PC-9 (cell line): ENCODE measurements at regions not wholly inside any gene's neighbourhood (a gene's known extent, or its start where the extent isn't known, plus 50 kb on each side); places are given as distances from the start of the nearest gene placed in this dataset.

Experiments
- BruUV-seq: library from RNA; stranded (reverse); fragments of 400-500 nt; replicated peaks from 2 replicates; lab custom pipeline; 2021; lab: Mats Ljungman, UMichigan
- CTCF ChIA-PET: fragments of 300-600 bp; sonication (Branson Sonifier 250); formaldehyde crosslinking; loops from one replicate; lab custom pipeline; 2022; ENCODE audit warnings: antibody characterized with exemption; lab: Charles Lee
- POLR2A ChIA-PET: fragments of 300-600 bp; sonication (Branson Sonifier 250); formaldehyde crosslinking; loops from one replicate; lab custom pipeline; 2022; ENCODE audit warnings: antibody characterized with exemption; ENCODE audit not compliant: unreplicated experiment; lab: Charles Lee
- DNase-seq, 2 experiments: peaks; one replicate each; pipeline versions ENCODE4 v3.0.0 to v3.0.0-alpha.2; 2015 to 2022; ENCODE audit warnings: mixed read lengths in 1 of 2
- H2AFZ ChIP-seq: fragments of 200-600 bp; sonication (generic); 2 replicates; pipeline ENCODE4 v1.8.1; 2017; ENCODE audit warnings: antibody characterized with exemption
- H3F3A ChIP-seq: fragments of 200-600 bp; sonication (generic); 2 replicates; pipeline ENCODE4 v1.8.1; 2017; ENCODE audit warnings: antibody characterized with exemption, mild to moderate bottlenecking, low read depth; ENCODE audit not compliant: insufficient read depth
- H3K27ac ChIP-seq: fragments of 200-600 bp; sonication (generic); 2 replicates; pipeline ENCODE4 v1.6.1; 2016; ENCODE audit warnings: mixed run types
- H3K27me3 ChIP-seq: fragments of 200-600 bp; sonication (generic); 2 replicates; pipeline ENCODE4 v1.6.1; 2016; ENCODE audit warnings: low read depth, mixed run types; ENCODE audit not compliant: insufficient read depth
- H3K36me3 ChIP-seq: fragments of 200-600 bp; sonication (generic); 2 replicates; pipeline ENCODE4 v1.6.1; 2016; ENCODE audit warnings: low read depth, mixed run types
- H3K4me1 ChIP-seq: fragments of 200-600 bp; sonication (generic); replicated peaks from 2 replicates; pipeline ENCODE4 v1.6.1; 2016; ENCODE audit warnings: mixed run types; ENCODE audit not compliant: insufficient read depth
- H3K4me2 ChIP-seq: fragments of 200-600 bp; sonication (generic); 2 replicates; pipeline ENCODE4 v1.6.1; 2017; ENCODE audit warnings: mixed run types
- H3K4me3 ChIP-seq: fragments of 200-600 bp; sonication (generic); 2 replicates; pipeline ENCODE4 v1.6.1; 2016; ENCODE audit warnings: mixed run types
- H3K79me2 ChIP-seq: fragments of 200-600 bp; sonication (generic); 2 replicates; pipeline ENCODE4 v1.6.1; 2017; ENCODE audit warnings: low read depth, mixed run types
- H3K9me2 ChIP-seq: fragments of 200-600 bp; sonication (generic); 2 replicates; pipeline ENCODE4 v1.8.1; 2017; ENCODE audit warnings: mild to moderate bottlenecking; ENCODE audit not compliant: insufficient read depth
- H3K9me3 ChIP-seq: fragments of 200-600 bp; sonication (generic); 2 replicates; pipeline ENCODE4 v1.8.1; 2016; ENCODE audit warnings: low read depth; ENCODE audit not compliant: insufficient read depth
- H4K20me1 ChIP-seq: fragments of 200-600 bp; sonication (generic); 2 replicates; pipeline ENCODE4 v1.8.1; 2017; ENCODE audit not compliant: insufficient read depth
- EZH2 ChIP-seq: fragments of 200-600 bp; sonication (generic); IDR thresholded peaks from 2 replicates; pipeline ENCODE4 v1.8.0; 2017; ENCODE audit warnings: antibody characterized with exemption, low read depth
- intact Hi-C: fragments of 100-400 bp; cut with micrococcal nuclease; formaldehyde crosslinking; loops from one replicate; pipeline ENCODE4 v1.10.0; 2022; ENCODE audit not compliant: unreplicated experiment
- TF ChIP-seq, protein P1 (sequence below): fragments of 200-600 bp; sonication (generic); conservative IDR thresholded peaks from 2 replicates; pipeline ENCODE4 v1.6.1; 2017; ENCODE audit warnings: mixed run types, antibody characterized with exemption, mild to moderate bottlenecking, moderate library complexity

DNA sequence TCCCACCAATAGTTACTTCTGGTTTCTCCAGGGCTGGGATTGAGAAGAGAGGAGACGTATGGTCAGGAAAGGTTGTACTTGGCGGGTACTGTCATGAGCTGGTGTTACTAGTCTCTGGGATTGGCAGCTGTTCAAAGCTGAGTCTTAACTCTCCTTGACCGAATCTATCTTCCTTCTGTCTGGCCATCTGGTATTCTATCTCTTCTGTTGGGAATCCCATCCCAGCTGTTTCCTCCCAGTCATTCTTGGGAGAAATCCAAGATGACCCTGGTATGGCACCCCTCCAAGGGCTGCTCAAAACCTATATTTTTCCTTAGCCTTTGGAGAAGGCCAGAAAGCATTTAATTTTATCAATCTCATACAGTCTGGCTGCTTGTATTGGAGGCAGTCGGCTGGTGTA lies 287.0 kb upstream of the CHD6 start:
- H4K20me1 ChIP-seq = no peaks in the 10 kb centered on the region
- intact Hi-C loops = no loop called here
- DNase-seq = no peak
- no peak overlapping the region for H3K27ac ChIP-seq
- no peaks in the 10 kb centered on the region for H3K36me3 ChIP-seq
- no peak overlapping the region for H3K4me3 ChIP-seq
- ChIA-PET CTCF (no interaction called here), POLR2A (no interaction called here)
- H3K4me2 ChIP-seq = no peak overlapping the region
- H3F3A ChIP-seq = no peaks in the 10 kb centered on the region
- no peaks in the 10 kb centered on the region for H3K79me2 ChIP-seq
- 0 out of 2 replicates have a peak, but pooled peaks cover 8% of the 10 kb centered on the region for H3K27me3 ChIP-seq
- no TSS peak for BruUV-seq
- no peaks in the 10 kb centered on the region for H3K9me2 ChIP-seq
- no peaks in the 10 kb centered on the region for H3K4me1 ChIP-seq
- TF ChIP-seq, protein P1, sequence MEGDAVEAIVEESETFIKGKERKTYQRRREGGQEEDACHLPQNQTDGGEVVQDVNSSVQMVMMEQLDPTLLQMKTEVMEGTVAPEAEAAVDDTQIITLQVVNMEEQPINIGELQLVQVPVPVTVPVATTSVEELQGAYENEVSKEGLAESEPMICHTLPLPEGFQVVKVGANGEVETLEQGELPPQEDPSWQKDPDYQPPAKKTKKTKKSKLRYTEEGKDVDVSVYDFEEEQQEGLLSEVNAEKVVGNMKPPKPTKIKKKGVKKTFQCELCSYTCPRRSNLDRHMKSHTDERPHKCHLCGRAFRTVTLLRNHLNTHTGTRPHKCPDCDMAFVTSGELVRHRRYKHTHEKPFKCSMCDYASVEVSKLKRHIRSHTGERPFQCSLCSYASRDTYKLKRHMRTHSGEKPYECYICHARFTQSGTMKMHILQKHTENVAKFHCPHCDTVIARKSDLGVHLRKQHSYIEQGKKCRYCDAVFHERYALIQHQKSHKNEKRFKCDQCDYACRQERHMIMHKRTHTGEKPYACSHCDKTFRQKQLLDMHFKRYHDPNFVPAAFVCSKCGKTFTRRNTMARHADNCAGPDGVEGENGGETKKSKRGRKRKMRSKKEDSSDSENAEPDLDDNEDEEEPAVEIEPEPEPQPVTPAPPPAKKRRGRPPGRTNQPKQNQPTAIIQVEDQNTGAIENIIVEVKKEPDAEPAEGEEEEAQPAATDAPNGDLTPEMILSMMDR = no peak
- no peak for TF ChIP-seq EZH2
- H3K9me3 ChIP-seq = no peaks in the 10 kb centered on the region
- H2AFZ ChIP-seq = no peak overlapping the region

DNA sequence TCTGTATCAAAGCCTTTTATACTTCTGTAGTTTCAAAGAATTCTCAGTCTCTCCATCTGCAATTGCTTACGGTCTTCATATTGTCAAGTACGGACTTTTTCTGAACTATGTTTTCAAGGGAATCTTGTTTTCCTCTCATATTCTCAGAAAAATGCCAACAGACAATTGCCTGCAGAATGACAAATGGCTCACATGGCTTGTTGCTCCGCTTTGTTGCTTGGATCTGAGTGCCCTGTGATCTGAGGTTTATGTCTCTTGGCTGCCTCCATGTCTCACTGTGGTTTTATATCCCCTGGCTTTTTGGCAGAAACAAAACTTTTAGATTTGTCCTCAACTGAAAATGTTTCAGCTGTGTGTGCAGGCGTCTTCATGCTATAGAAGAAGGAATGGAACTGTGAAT lies 285.4 kb upstream of the CHD6 start:
- BruUV-seq = no TSS peak
- no peaks in the 10 kb centered on the region for H3K4me1 ChIP-seq
- DNase-seq = no peak
- no peak overlapping the region for H2AFZ ChIP-seq
- no peak overlapping the region for H3K27ac ChIP-seq
- H3K79me2 ChIP-seq = no peaks in the 10 kb centered on the region
- no peaks in the 10 kb centered on the region; the same call in 1 of the 2 replicates for H3K9me2 ChIP-seq
- TF ChIP-seq, protein P1 = no peak
- TF ChIP-seq EZH2 = no peak
- ChIA-PET POLR2A (no interaction called here), CTCF (no interaction called here)
- H3F3A ChIP-seq = no peaks in the 10 kb centered on the region
- H3K9me3 ChIP-seq = no peaks in the 10 kb centered on the region
- H3K4me2 ChIP-seq = no peak overlapping the region
- intact Hi-C loops = no loop called here
- H3K36me3 ChIP-seq = no peaks in the 10 kb centered on the region
- no peaks in the 10 kb centered on the region for H4K20me1 ChIP-seq
- H3K27me3 ChIP-seq = 0 out of 2 replicates have a peak, but pooled peaks cover 16% of the 10 kb centered on the region
- H3K4me3 ChIP-seq = no peak overlapping the region

DNA sequence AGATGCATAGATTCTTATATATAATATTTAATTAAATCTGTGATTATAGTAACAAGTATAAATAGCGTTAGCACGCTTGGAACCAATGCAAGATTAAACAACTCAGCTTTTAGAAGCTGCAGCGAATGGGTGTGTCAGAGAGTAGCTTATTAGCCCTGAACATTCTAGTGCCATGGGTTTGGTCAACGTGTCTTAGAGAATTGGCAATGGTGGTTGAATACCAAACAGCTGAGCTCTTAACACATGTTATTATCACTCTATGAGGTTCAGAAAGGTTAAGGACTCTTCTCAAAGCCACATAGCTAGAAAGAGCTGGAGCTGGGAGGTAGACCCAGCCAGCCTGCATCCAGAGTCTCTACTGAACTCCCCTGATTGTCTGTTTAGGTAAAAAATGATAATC lies 284.2 kb upstream of the CHD6 start:
- Histone ChIP-seq H3K4me2 (no peak overlapping the region), H3K27ac (no peak overlapping the region), H3K79me2 (no peaks in the 10 kb centered on the region), H3K4me3 (no peak overlapping the region), H3K27me3 (0 out of 2 replicates have a peak, but pooled peaks cover 17% of the 10 kb centered on the region), H3K9me3 (no peaks in the 10 kb centered on the region), H3F3A (no peaks in the 10 kb centered on the region), H2AFZ (no peak overlapping the region), H3K36me3 (no peaks in the 10 kb centered on the region), H4K20me1 (no peaks in the 10 kb centered on the region), H3K4me1 (no peaks in the 10 kb centered on the region), H3K9me2 (no peaks in the 10 kb centered on the region; the same call in 1 of the 2 replicates)
- ChIA-PET CTCF (no interaction called here), POLR2A (no interaction called here)
- BruUV-seq = no TSS peak
- DNase-seq = no peak
- no peak for TF ChIP-seq EZH2
- TF ChIP-seq, protein P1 = no peak
- intact Hi-C loops = no loop called here
